Heart left ventricle (tissue), 16 donors: ENCODE measurements at regions not wholly inside any gene's neighbourhood (a gene's known extent, or its start where the extent isn't known, plus 50 kb on each side); places are given as distances from the start of the nearest gene placed in this dataset.

Source experiments
- ATAC-seq, 4 donors: fragments of 200-7000 bp; cut with Tn5 transposase; one replicate each; pipeline ENCODE4 v1.9.1; 2020 to 2022; ENCODE audit warnings: moderate library complexity in 4 of 4, mild to moderate bottlenecking in 3 of 4, moderate number of reproducible peaks in 1 of 4
- DNase-seq, 5 donors: peaks; one replicate each; pipeline ENCODE4 v3.0.0-alpha.2; 2020
- H3K27ac ChIP-seq, 12 donors: fragments of 200-600 bp; sonication (generic) in 4 of 12; one replicate each; pipeline versions ENCODE4 v1.5.0 to v1.8.0; 2016 to 2022; ENCODE audit warnings: mild to moderate bottlenecking in 2 of 12
- H3K27me3 ChIP-seq, 9 donors: fragments of 200-600 bp; sonication (generic) in 2 of 9; one replicate each; pipeline versions ENCODE4 v1.5.1 to v1.8.0; 2016 to 2022; ENCODE audit warnings: mild to moderate bottlenecking in 3 of 9
- H3K36me3 ChIP-seq, 9 donors: fragments of 200-600 bp; sonication (generic) in 2 of 9; one replicate each; pipeline versions ENCODE4 v1.5.0 to v1.8.0; 2018 to 2022; ENCODE audit warnings: mild to moderate bottlenecking in 2 of 9
- H3K4me1 ChIP-seq, 12 donors: fragments of 200-600 bp; sonication (generic) in 4 of 12; one replicate each; pipeline versions ENCODE4 v1.5.0 to v1.8.0; 2016 to 2022; ENCODE audit warnings: mild to moderate bottlenecking in 3 of 12
- H3K4me3 ChIP-seq, 12 donors: fragments of 200-600 bp; sonication (generic) in 4 of 12; one replicate each; pipeline versions ENCODE4 v1.5.0 to v1.8.0; 2017 to 2022; ENCODE audit warnings: mild to moderate bottlenecking in 9 of 12, moderate library complexity in 4 of 12
- H3K9me3 ChIP-seq, 12 donors: fragments of 200-600 bp; sonication (generic) in 4 of 12; one replicate each; pipeline versions ENCODE4 v1.5.0 to v1.8.0; 2016 to 2022; ENCODE audit warnings: mild to moderate bottlenecking in 1 of 12
- CTCF ChIP-seq, 12 donors: fragments of 200-600 bp; sonication (generic) in 4 of 12; IDR thresholded peaks; one replicate each; pipeline versions ENCODE4 v1.5.0 to v1.8.0; 2018 to 2022; ENCODE audit warnings: antibody characterized with exemption in 12 of 12, mild to moderate bottlenecking in 5 of 12
- POLR2A ChIP-seq, 2 donors: fragments of 450-650 bp; IDR thresholded peaks; one replicate each; pipeline ENCODE4 v1.6.1; 2017; ENCODE audit warnings: antibody characterized with exemption in 2 of 2, mild to moderate bottlenecking in 2 of 2, moderate library complexity in 2 of 2
- WGBS, 4 donors: extraction: QIAGEN DNeasy Blood & Tissue Kit in 2 of 4; methylation state at CpG; one replicate each; pipeline versions ENCODE4 v1.1.5 to v1.1.7; 2013 to 2018; 5-methylcytosine and 5-hydroxymethylcytosine counted together
- intact Hi-C, 10 donors: fragments of 100-400 bp; cut with DNase I; formaldehyde crosslinking; loops; one replicate each; pipeline versions ENCODE4 v1.11.1 to v1.14.2; 2022
- donor health status: ischemic (EF 13 %, LVEDD 7.1; RV severe dilation, severe dysfunction).
- donor health status: healthy with polysubstance abuse.
- donor health status: DM: no; HTN: yes; CAD: no.
- donor health status: DM: no; HTN: no; CAD: no.
- donor health status: ischemic (EF 25% LVEDD 6.9; RV normal size, moderate dysfunction).
- donor health status: ischemic (EF 25% LVEDD 5.7; RV mildly dilated, moderate dysfunction).
- donor health status: healthy.
- donor health status: DM: yes; HTN: yes; CAD: no.
- donor health status: ischemic (EF 35%, LVEDD 5.7; RV mildly dilated, moderate dysfunction).
- donor health status: nonischemic (EF 11% LVEDD 7.7; RV severe dilation, severe dysfunction).
- donor health status: DM: yes; HTN: yes; CAD: no.
- donor health status: PGD.
- donor health status: ischemic (EF 29% LVEDD 5.4; RV normal size, mild dysfunction).
- donor health status: nonischemic (EF 23%, LVEDD 6.1; RV moderate dilation, normal function).

DNA sequence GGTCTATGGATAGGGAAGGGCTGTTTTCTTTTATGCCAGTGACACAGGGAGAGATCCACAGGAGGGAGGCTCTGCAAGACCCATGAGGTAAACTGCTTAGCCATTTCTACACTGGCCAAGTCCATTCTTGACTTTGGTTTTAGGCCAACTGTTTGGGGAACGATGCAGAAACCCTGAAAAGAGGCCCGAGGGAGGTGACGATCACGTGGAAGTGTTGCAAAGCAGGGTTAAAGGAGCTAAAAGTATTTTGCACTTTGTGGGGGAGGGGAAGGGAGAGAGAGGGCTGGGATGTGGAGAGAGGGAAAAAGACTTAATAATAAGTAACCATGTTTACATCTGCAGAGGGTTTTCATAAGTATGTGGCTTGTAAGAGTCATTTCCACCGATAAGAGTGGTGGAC, 239.7 kb downstream of the EMX2 start:
- 21 to 27% (median 25%) methylated on average over 5 of the region's 5 CpGs for WGBS, 4 donors

GRCh38 chr10:117783698-117784395, 241.3 kb downstream of the EMX2 start:
- ATAC-seq = no peak
- Histone ChIP-seq H3K9me3 (no peaks in the 10 kb centered on the region), H3K36me3 (no peaks in the 10 kb centered on the region), H3K27me3 (peaks cover 0 to 10% (median 0%) of the 10 kb centered on the region in 9 donors), H3K4me1 (no peaks in the 10 kb centered on the region), H3K4me3 (no peak overlapping the region), H3K27ac (no peak overlapping the region)
- intact Hi-C loops = no loop called here
- TF ChIP-seq POLR2A (IDR thresholded peaks at IDR 0.05) (no peak), CTCF (IDR thresholded peaks at IDR 0.05) (no peak)
- no peak for DNase-seq
- 85 to 91% (median 90%) methylated on average over 14 of the region's 14 CpGs for WGBS, 4 donors

More for the DNA sequence above, 239.7 kb downstream of the EMX2 start:
- Histone ChIP-seq H3K4me3 (no peak overlapping the region), H3K27me3 (peaks cover 0 to 11% (median 0%) of the 10 kb centered on the region in 9 donors), H3K4me1 (no peaks in the 10 kb centered on the region), H3K27ac (no peak overlapping the region), H3K36me3 (no peaks in the 10 kb centered on the region), H3K9me3 (no peaks in the 10 kb centered on the region)
- DNase-seq (no peak), ATAC-seq (no peak)
- TF ChIP-seq POLR2A (IDR thresholded peaks at IDR 0.05) = no peak
- TF ChIP-seq CTCF (IDR thresholded peaks at IDR 0.05) = no peak
- intact Hi-C loops = no loop called here

DNA sequence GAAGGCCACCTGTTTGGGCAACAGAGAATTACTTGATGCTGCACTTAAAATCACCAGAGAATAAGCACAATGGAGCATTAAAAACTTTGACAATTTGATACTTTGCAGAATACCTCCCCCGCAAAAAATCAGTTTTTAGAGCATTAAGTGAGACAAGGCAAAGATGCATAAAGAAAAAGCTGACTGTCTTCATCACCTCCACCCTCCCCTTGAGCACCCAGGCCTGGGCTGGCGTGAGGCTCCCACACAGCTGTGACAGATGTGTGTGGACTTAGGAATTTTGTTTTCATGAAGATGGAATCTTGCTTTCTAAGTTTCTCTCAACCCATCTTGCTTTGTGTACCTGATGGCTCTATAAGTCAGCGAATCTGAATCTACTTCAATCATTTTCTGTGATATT, 242.2 kb downstream of the EMX2 start:
- peaks cover 0 to 17% (median 0%) of the 10 kb centered on the region in 9 donors for H3K27me3 ChIP-seq
- no peaks in the 10 kb centered on the region for H3K4me1 ChIP-seq
- WGBS, 4 donors = 75 to 82% (median 81%) methylated on average over 3 of the region's 3 CpGs
- H3K9me3 ChIP-seq = no peaks in the 10 kb centered on the region
- DNase-seq = no peak
- intact Hi-C loops = no loop called here
- TF ChIP-seq POLR2A (IDR thresholded peaks at IDR 0.05) (no peak), CTCF (IDR thresholded peaks at IDR 0.05) (no peak)
- no peak overlapping the region for H3K27ac ChIP-seq
- no peak for ATAC-seq
- H3K36me3 ChIP-seq = no peaks in the 10 kb centered on the region
- no peak overlapping the region for H3K4me3 ChIP-seq

DNA sequence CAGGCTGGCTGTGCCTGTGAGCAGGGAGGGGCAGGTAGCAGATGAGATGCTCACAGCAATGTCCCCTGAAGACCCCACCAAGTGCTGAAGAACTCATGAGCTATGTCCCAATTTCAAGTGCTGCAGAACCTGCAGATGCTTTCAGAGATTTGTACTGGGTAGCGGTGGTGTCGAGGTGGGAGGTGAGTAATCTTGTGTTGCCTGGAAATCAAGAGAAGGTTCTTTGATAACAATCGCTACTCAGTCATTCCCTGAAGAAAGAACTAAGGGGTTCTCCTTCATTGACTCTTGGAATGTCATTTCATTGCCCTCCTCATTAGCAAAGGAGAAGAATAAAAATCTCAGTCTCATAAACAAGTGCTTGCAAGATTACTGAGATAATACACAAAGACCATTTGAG, 246.4 kb downstream of the EMX2 start:
- H3K27me3 ChIP-seq = peaks cover 0 to 31% (median 0%) of the 10 kb centered on the region in 9 donors
- DNase-seq = no peak

More for the DNA sequence above, 246.4 kb downstream of the EMX2 start:
- no peaks in the 10 kb centered on the region for H3K4me1 ChIP-seq
- H3K4me3 ChIP-seq = no peak overlapping the region
- WGBS, 4 donors = 74 to 83% (median 76%) methylated on average over 3 of the region's 3 CpGs
- TF ChIP-seq CTCF (IDR thresholded peaks at IDR 0.05) (no peak), POLR2A (IDR thresholded peaks at IDR 0.05) (no peak)
- no peaks in the 10 kb centered on the region for H3K36me3 ChIP-seq
- H3K9me3 ChIP-seq = no peaks in the 10 kb centered on the region
- H3K27ac ChIP-seq = no peak overlapping the region
- no peak for ATAC-seq
- intact Hi-C loops = no loop called here
